Transverse colon (tissue), 4 donors: ENCODE measurements at regions not wholly inside any gene's neighbourhood (a gene's known extent, or its start where the extent isn't known, plus 50 kb on each side); places are given as distances from the start of the nearest gene placed in this dataset.
A peak's percentile ranks its signal among the peaks of the same experiment; 100 is the strongest.

ENCODE experiments used
- DNase-seq: peaks from one replicate; pipeline ENCODE4 v3.0.0-alpha.2; 2019
- H3K27ac ChIP-seq, 4 donors: fragments of 200-600 bp; sonication (generic); 2 replicates each; pipeline ENCODE4 v1.5.1; 2016 to 2018; ENCODE audit warnings: inconsistent platforms in 4 of 4
- H3K27me3 ChIP-seq: fragments of 200-600 bp; sonication (generic); 2 replicates; pipeline ENCODE4 v1.5.1; 2017; ENCODE audit warnings: inconsistent platforms
- H3K36me3 ChIP-seq, 4 donors: fragments of 200-600 bp; sonication (generic); 2 replicates each; pipeline ENCODE4 v1.5.1; 2017 to 2019; ENCODE audit warnings: inconsistent platforms in 4 of 4
- H3K4me1 ChIP-seq, 4 donors: fragments of 200-600 bp; sonication (generic); 2 replicates each; pipeline ENCODE4 v1.5.1; 2017 to 2020; ENCODE audit warnings: inconsistent platforms in 4 of 4
- H3K4me3 ChIP-seq, 4 donors: fragments of 200-600 bp; sonication (generic); 1 replicate in 1 of 4; 2 replicates in 3 of 4; pipeline versions ENCODE4 v1.5.1 to v1.6.1; 2017 to 2019; ENCODE audit warnings: inconsistent platforms in 4 of 4
- H3K9me3 ChIP-seq, 2 donors: fragments of 200-600 bp; sonication (generic); 2 replicates each; pipeline ENCODE4 v1.5.1; 2017 to 2019; ENCODE audit warnings: inconsistent platforms in 2 of 2
- EP300 ChIP-seq: sonication (generic); formaldehyde crosslinking; IDR thresholded peaks from one replicate; pipeline ENCODE4 v1.6.1; 2017; ENCODE audit warnings: antibody characterized with exemption, low read depth
- POLR2A ChIP-seq: fragments of 450-650 bp; IDR thresholded peaks from one replicate; pipeline ENCODE4 v1.6.1; 2016; ENCODE audit warnings: antibody characterized with exemption, mild to moderate bottlenecking, moderate library complexity
- POLR2AphosphoS5 ChIP-seq, 3 donors: sonication (generic); formaldehyde crosslinking; IDR thresholded peaks; one replicate each; pipeline ENCODE4 v1.6.1; 2016; ENCODE audit warnings: antibody characterized with exemption in 3 of 3
- WGBS, 2 donors: methylation state at CpG; one replicate each; pipeline ENCODE4 v1.1.5; 2018; ENCODE audit warnings: low coverage in 1 of 2; 5-methylcytosine and 5-hydroxymethylcytosine counted together
- in situ Hi-C, 4 donors: fragments of 200-750 bp; cut with MboI; loops; one replicate each; pipeline versions ENCODE4 v1.15.0 to v1.15.1; 2017; ENCODE audit warnings: low sequenced_read_pairs in 3 of 4, low pct_ligation_motif_present in 1 of 4, low pct_unique_long_range_greater_than_20kb in 1 of 4
- intact Hi-C: fragments of 100-400 bp; cut with DNase I; formaldehyde crosslinking; loops from one replicate; pipeline ENCODE4 v1.15.1; 2023; ENCODE audit warnings: low total_unique reads
- TF ChIP-seq, protein P1 (sequence below), 5 experiments: fragments of 200-600 bp in 3 of 5; fragments of 450-650 bp in 2 of 5; sonication (generic) in 3 of 5; IDR thresholded peaks; 1 replicate in 2 of 5; 2 replicates in 3 of 5; pipeline ENCODE4 v1.5.1; 2016 to 2017; ENCODE audit warnings: antibody characterized with exemption in 5 of 5, inconsistent platforms in 3 of 5, mild to moderate bottlenecking in 2 of 5, moderate library complexity in 1 of 5

DNA sequence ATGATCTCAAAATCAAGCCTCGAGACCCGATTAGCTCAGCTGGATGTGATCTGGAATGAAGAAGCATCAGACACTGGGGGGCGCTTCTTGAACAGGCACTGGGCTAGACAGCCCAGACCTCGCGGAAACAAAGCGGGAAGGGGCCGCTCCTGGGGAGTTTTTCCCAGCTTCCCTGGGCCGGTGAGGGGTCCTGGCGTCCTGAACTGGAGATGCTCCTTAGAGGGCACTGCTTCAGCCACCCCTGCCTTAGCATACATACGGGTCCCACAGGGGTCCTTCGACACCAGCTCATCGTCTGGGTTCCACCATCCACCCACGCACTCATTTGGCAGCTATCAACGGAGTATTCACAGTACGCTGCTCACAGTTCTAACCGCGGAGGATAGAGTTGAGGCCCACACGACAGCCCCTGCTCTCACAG lies 146.7 kb downstream of the TSN start:
- Histone ChIP-seq H3K27ac (no peak overlapping the region), H3K4me1 (peaks cover 0 to 10% (median 3%) of the 10 kb centered on the region in 4 donors), H3K27me3 (no peaks in the 10 kb centered on the region), H3K9me3 (no peaks in the 10 kb centered on the region), H3K36me3 (no peaks in the 10 kb centered on the region), H3K4me3 (no peak overlapping the region)
- in situ Hi-C loops (no loop called here), intact Hi-C loops (no loop called here)
- 87% methylated on average over 18 of the region's 18 CpGs; no CpG with 5 or more reads in 1 of the 2 donors for WGBS, 2 donors
- TF ChIP-seq POLR2A (no peak), POLR2AphosphoS5 (IDR thresholded peaks at IDR 0.05) (no peak), EP300 (no peak)
- TF ChIP-seq, protein P1, sequence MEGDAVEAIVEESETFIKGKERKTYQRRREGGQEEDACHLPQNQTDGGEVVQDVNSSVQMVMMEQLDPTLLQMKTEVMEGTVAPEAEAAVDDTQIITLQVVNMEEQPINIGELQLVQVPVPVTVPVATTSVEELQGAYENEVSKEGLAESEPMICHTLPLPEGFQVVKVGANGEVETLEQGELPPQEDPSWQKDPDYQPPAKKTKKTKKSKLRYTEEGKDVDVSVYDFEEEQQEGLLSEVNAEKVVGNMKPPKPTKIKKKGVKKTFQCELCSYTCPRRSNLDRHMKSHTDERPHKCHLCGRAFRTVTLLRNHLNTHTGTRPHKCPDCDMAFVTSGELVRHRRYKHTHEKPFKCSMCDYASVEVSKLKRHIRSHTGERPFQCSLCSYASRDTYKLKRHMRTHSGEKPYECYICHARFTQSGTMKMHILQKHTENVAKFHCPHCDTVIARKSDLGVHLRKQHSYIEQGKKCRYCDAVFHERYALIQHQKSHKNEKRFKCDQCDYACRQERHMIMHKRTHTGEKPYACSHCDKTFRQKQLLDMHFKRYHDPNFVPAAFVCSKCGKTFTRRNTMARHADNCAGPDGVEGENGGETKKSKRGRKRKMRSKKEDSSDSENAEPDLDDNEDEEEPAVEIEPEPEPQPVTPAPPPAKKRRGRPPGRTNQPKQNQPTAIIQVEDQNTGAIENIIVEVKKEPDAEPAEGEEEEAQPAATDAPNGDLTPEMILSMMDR (IDR thresholded peaks at IDR 0.05) = no peak
- no peak for DNase-seq

DNA sequence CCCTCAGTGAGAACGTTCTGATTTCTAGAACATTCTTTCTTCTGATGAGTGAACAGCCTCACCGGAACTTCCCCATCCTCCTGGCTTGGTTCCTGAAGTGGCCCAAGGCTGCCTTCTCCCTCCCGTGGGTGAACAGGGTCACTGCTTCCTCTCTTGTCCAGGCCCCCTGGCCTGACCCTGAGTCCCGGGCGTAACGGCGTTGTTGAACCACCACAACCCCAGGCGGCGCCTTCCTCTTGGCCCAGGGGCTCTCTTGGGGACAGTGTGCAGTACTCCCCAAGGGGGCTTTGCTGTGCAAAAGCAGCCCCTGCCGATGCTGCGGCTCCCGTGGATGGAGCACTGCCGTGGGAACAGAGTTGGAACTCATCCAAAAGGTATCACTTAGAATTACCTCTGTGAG lies 147.2 kb downstream of the TSN start:
- peak overlapping the region in 1 of 4 donors; percentile 44 for H3K27ac ChIP-seq
- DNase-seq = no peak
- in situ Hi-C loops = no loop called here
- H3K27me3 ChIP-seq = no peaks in the 10 kb centered on the region
- H3K4me1 ChIP-seq = peaks cover 0 to 10% (median 3%) of the 10 kb centered on the region in 4 donors
- WGBS, 2 donors = 77 to 90% methylated on average over 2 to 10 of the region's 13 CpGs
- no peaks in the 10 kb centered on the region for H3K9me3 ChIP-seq
- TF ChIP-seq POLR2AphosphoS5 (IDR thresholded peaks at IDR 0.05) (no peak), EP300 (no peak), POLR2A (no peak)
- TF ChIP-seq, protein P1 (IDR thresholded peaks at IDR 0.05) = no peak
- H3K36me3 ChIP-seq = no peaks in the 10 kb centered on the region
- intact Hi-C loops = no loop called here
- no peak overlapping the region for H3K4me3 ChIP-seq

DNA sequence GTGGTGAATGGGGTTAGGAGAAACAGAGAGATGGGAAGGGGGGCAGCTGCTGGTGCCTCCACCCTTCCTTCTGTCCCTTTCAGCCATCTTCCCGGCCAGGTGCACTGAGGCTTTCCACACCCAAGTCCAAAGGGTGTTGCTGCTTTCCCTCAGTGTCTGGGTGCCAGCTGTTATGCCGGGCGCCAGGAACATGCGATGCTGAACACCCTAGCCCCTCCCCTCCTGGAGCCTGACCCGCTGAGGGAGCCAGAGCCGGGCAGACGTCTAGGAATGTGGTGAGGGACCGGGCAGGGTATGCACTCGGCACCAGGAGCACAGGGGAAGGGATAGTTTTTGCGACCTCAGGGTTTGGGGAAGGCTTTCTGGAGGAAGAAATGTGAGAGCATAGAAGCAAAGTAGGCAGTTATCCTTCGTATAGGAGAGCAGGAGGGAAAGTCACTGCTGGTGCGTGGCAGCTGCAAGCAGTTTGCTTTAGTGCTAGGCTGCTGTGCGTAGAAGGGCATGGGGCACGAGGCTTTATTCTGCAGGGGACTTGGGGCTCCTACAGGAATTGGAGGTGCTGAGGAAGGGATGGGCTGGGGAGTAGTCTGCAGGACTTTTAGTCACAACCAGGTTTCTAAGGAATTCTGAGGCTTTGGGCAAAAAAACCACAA lies 147.7 kb downstream of the TSN start:
- Histone ChIP-seq H3K4me1 (peaks cover 0 to 10% (median 3%) of the 10 kb centered on the region in 4 donors), H3K36me3 (no peaks in the 10 kb centered on the region), H3K27me3 (no peaks in the 10 kb centered on the region), H3K4me3 (no peak overlapping the region), H3K9me3 (no peaks in the 10 kb centered on the region), H3K27ac (peak overlapping the region in 1 of 4 donors; percentile 44)
- 0 to 43% methylated on average over 1 to 14 of the region's 14 CpGs for WGBS, 2 donors
- in situ Hi-C loops = no loop called here
- TF ChIP-seq EP300 = no peak
- peak; percentile 13 to 74 (median 67) for TF ChIP-seq POLR2AphosphoS5 (IDR thresholded peaks at IDR 0.05)
- intact Hi-C loops = no loop called here
- DNase-seq = peak; percentile 67

GRCh38 chr2:121904656-121905055 lies 149.2 kb downstream of the TSN start:
- intact Hi-C loops = no loop called here
- in situ Hi-C loops = no loop called here
- H3K4me1 ChIP-seq = peaks cover 0 to 10% (median 3%) of the 10 kb centered on the region in 4 donors
- H3K4me3 ChIP-seq = no peak overlapping the region
- no peak for DNase-seq
- no peaks in the 10 kb centered on the region for H3K36me3 ChIP-seq
- H3K27ac ChIP-seq = no peak overlapping the region
- H3K27me3 ChIP-seq = no peaks in the 10 kb centered on the region
- no peaks in the 10 kb centered on the region for H3K9me3 ChIP-seq
- 70% methylated on average over 2 of the region's 2 CpGs; no CpG with 5 or more reads in 1 of the 2 donors for WGBS, 2 donors
- TF ChIP-seq POLR2AphosphoS5 (IDR thresholded peaks at IDR 0.05) = no peak
- no peak for TF ChIP-seq POLR2A
- TF ChIP-seq, protein P1 (IDR thresholded peaks at IDR 0.05) = no peak
- TF ChIP-seq EP300 = no peak
